Suprapubic skin (tissue), 4 donors: ENCODE measurements at regions not wholly inside any gene's neighbourhood (a gene's known extent, or its start where the extent isn't known, plus 50 kb on each side); places are given as distances from the start of the nearest gene placed in this dataset.

ENCODE experiments used
- DNase-seq, 2 donors: peaks; one replicate each; pipeline ENCODE4 v3.0.0-alpha.2; 2019; ENCODE audit warnings: low spot score in 2 of 2
- H3K27ac ChIP-seq: fragments of 200-600 bp; sonication (generic); one replicate; pipeline ENCODE4 v1.5.1; 2019
- H3K27me3 ChIP-seq: fragments of 200-600 bp; sonication (generic); one replicate; pipeline ENCODE4 v1.5.1; 2019
- H3K36me3 ChIP-seq: fragments of 200-600 bp; sonication (generic); one replicate; pipeline ENCODE4 v1.5.1; 2019
- H3K4me1 ChIP-seq: fragments of 200-600 bp; sonication (generic); one replicate; pipeline ENCODE4 v1.5.1; 2019
- H3K4me3 ChIP-seq: fragments of 200-600 bp; sonication (generic); one replicate; pipeline ENCODE4 v1.5.1; 2019; ENCODE audit warnings: mild to moderate bottlenecking
- H3K9me3 ChIP-seq: fragments of 200-600 bp; sonication (generic); one replicate; pipeline ENCODE4 v1.5.1; 2019
- EP300 ChIP-seq: sonication (generic); formaldehyde crosslinking; IDR thresholded peaks from one replicate; pipeline ENCODE4 v1.6.1; 2017; ENCODE audit warnings: antibody characterized with exemption
- POLR2A ChIP-seq, 2 donors: fragments of 450-650 bp; IDR thresholded peaks; one replicate each; pipeline ENCODE4 v1.6.1; 2017; ENCODE audit warnings: antibody characterized with exemption in 2 of 2, mild to moderate bottlenecking in 2 of 2, moderate library complexity in 2 of 2
- POLR2AphosphoS5 ChIP-seq, 3 donors: sonication (generic); formaldehyde crosslinking; IDR thresholded peaks; one replicate each; pipeline ENCODE4 v1.6.1; 2017; ENCODE audit warnings: antibody characterized with exemption in 3 of 3
- WGBS: methylation state at CpG from one replicate; pipeline ENCODE4 v1.1.5; 2018; 5-methylcytosine and 5-hydroxymethylcytosine counted together
- TF ChIP-seq, protein P1 (sequence below), 2 donors: fragments of 200-600 bp in 1 of 2; fragments of 450-650 bp in 1 of 2; sonication (generic) in 1 of 2; IDR thresholded peaks; one replicate each; pipeline ENCODE4 v1.5.1; 2016 to 2019; ENCODE audit warnings: antibody characterized with exemption in 2 of 2, mild to moderate bottlenecking in 1 of 2, moderate library complexity in 1 of 2

DNA sequence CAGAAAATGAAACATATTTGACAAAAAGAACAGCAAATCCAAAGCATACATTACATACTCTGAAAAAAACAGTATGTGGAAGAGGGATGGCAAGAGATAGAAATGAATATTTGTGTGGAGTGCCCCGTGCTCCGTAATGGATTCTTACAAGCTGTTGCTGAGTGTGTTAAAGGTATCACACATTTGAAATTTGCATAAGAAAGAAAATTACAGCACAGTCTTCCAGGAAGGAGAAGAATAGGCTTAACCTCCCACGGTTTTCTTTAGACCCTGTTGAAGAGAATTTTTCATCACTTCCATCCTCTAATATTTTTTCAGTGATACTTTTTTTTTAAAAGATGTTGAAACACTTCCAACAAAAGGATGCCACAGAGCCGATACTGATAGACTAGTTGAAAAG is 1489.4 kb downstream of the RAPGEF2 start:
- H3K27me3 ChIP-seq, result no peaks in the 10 kb centered on the region
- WGBS, result 56% methylated on average over 4 of the region's 4 CpGs
- H3K4me1 ChIP-seq, result no peaks in the 10 kb centered on the region
- H3K27ac ChIP-seq, result no peak overlapping the region
- H3K36me3 ChIP-seq, result no peaks in the 10 kb centered on the region
- no peak for DNase-seq
- H3K9me3 ChIP-seq, result no peaks in the 10 kb centered on the region
- H3K4me3 ChIP-seq, result no peak overlapping the region
- TF ChIP-seq, protein P1, sequence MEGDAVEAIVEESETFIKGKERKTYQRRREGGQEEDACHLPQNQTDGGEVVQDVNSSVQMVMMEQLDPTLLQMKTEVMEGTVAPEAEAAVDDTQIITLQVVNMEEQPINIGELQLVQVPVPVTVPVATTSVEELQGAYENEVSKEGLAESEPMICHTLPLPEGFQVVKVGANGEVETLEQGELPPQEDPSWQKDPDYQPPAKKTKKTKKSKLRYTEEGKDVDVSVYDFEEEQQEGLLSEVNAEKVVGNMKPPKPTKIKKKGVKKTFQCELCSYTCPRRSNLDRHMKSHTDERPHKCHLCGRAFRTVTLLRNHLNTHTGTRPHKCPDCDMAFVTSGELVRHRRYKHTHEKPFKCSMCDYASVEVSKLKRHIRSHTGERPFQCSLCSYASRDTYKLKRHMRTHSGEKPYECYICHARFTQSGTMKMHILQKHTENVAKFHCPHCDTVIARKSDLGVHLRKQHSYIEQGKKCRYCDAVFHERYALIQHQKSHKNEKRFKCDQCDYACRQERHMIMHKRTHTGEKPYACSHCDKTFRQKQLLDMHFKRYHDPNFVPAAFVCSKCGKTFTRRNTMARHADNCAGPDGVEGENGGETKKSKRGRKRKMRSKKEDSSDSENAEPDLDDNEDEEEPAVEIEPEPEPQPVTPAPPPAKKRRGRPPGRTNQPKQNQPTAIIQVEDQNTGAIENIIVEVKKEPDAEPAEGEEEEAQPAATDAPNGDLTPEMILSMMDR (IDR thresholded peaks at IDR 0.05), result no peak
- TF ChIP-seq POLR2AphosphoS5 (IDR thresholded peaks at IDR 0.05), result no peak
- no peak for TF ChIP-seq POLR2A (IDR thresholded peaks at IDR 0.05)
- no peak for TF ChIP-seq EP300

DNA sequence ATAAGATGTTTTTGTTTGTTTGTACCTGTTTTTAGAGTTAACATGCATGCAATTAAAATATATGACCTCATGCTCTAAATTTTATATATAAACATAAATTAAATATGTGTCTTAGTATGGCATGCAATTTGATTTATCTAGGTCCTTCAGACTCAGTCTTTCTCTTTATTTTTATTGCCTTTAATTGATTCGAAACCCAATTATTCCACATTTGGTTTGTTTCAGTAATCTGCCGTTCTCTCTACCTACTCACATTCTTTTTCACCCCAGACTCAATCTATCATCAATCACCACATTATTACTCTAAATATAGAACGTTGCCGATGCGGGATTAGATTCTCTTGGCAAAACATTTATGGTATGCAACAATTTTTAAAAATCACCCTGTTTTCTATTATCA is 1492.8 kb downstream of the RAPGEF2 start:
- WGBS, result 62% methylated on average over 5 of the region's 5 CpGs
- H3K4me3 ChIP-seq, result no peak overlapping the region
- TF ChIP-seq EP300 (no peak), POLR2AphosphoS5 (IDR thresholded peaks at IDR 0.05) (no peak)
- TF ChIP-seq, protein P1 (IDR thresholded peaks at IDR 0.05), result no peak
- H3K27ac ChIP-seq, result no peak overlapping the region
- H3K9me3 ChIP-seq, result no peaks in the 10 kb centered on the region
- H3K4me1 ChIP-seq, result no peaks in the 10 kb centered on the region
- no peaks in the 10 kb centered on the region for H3K27me3 ChIP-seq
- no peaks in the 10 kb centered on the region for H3K36me3 ChIP-seq
- DNase-seq, result no peak

DNA sequence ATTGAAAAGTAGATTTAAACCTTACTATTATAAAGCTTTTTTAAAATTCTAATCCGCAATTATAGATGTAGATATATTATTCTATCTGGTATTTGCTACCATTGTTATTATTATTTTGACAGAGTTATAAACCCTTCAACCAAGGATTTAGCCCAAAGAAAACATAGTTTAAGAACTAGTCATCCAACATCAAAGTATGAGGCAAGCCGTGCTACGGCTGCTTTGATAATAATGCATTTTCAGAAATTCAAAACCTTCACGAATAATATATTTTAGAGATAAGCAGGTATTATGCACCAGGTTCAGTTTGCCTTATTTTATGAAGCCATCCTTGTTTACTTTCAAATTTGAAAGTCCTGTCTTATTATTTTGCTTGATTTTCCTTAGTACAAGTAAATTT is 1501.7 kb downstream of the RAPGEF2 start:
- 79% methylated on average over 4 of the region's 4 CpGs for WGBS
- Histone ChIP-seq H3K27me3 (no peaks in the 10 kb centered on the region), H3K27ac (no peak overlapping the region), H3K36me3 (no peaks in the 10 kb centered on the region), H3K4me3 (no peak overlapping the region), H3K9me3 (no peaks in the 10 kb centered on the region), H3K4me1 (no peaks in the 10 kb centered on the region)
- no peak for DNase-seq
- TF ChIP-seq EP300 (no peak), POLR2AphosphoS5 (IDR thresholded peaks at IDR 0.05) (no peak), POLR2A (IDR thresholded peaks at IDR 0.05) (no peak)
- TF ChIP-seq, protein P1 (IDR thresholded peaks at IDR 0.05), result no peak

DNA sequence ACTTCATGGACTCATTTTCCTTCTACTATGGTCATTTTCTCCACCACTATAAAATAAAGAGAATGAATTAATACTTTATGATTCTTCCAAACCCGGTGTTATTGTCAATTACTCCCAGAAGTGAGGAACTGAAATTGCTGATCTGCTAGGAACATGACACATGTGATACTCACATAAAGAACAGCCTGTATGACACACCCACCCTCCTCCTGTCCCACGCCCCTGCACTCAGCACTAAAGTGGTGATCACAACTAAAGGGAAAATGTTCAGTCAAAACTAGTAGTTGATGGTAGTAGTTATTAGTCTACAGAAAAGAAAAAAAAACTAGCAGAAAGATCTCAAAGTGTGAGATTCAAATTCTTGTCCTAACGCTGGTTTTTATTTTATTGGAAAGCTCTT is 1508.3 kb downstream of the RAPGEF2 start:
- no peak overlapping the region for H3K27ac ChIP-seq
- H3K9me3 ChIP-seq, result no peaks in the 10 kb centered on the region
- TF ChIP-seq POLR2AphosphoS5 (IDR thresholded peaks at IDR 0.05) (no peak), POLR2A (IDR thresholded peaks at IDR 0.05) (no peak), EP300 (no peak)
- no peaks in the 10 kb centered on the region for H3K36me3 ChIP-seq
- 70% methylated on average over 3 of the region's 3 CpGs for WGBS
- DNase-seq, result no peak
- H3K27me3 ChIP-seq, result no peaks in the 10 kb centered on the region
- H3K4me1 ChIP-seq, result no peaks in the 10 kb centered on the region
- no peak overlapping the region for H3K4me3 ChIP-seq

DNA sequence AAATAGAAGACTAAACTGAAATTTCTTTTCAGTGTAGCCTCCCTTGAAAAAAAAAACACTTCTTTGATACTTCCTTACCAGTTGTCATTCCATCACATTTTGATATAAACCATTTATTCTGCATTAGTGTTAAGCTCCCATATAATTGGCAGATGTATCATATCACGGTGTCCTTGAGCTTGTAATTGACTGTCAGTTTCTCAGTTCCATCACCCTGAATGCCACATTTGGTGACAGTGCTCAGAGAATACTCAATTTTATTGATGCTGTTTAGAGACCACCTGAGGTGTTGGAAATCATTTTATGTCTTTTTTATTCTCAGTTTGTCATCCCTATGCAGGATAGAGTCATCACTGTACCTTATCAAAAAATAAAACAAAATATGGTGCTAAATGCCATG is 1528.2 kb downstream of the RAPGEF2 start:
- DNase-seq, result no peak
- TF ChIP-seq POLR2AphosphoS5 (IDR thresholded peaks at IDR 0.05), result no peak
- no peak for TF ChIP-seq EP300
- TF ChIP-seq, protein P1 (IDR thresholded peaks at IDR 0.05), result no peak
- no peak for TF ChIP-seq POLR2A (IDR thresholded peaks at IDR 0.05)
- Histone ChIP-seq H3K4me1 (no peaks in the 10 kb centered on the region), H3K27ac (no peak overlapping the region), H3K27me3 (no peaks in the 10 kb centered on the region), H3K9me3 (peaks cover 4% of the 10 kb centered on the region), H3K4me3 (no peak overlapping the region), H3K36me3 (no peaks in the 10 kb centered on the region)
- 79% methylated on average over 1 of the region's 1 CpG for WGBS

DNA sequence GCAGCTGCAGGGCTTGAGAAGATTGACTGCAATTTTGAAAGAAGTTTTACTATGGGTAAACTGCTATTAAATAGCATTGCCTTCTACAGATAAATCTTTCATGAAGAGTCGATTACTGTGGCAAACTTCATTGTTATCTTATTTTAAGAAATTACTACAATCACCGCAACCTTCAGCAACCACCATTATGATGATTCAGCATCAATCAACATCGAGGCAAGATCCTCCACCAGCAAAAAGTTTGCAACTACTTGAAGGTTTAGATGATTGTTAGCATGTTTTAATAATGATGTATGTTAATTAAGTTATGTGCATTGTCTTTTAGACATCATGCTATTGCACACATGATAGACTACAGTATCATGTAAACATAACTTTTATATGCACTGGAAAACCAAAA is 1511.0 kb downstream of the FSTL5 start:
- Histone ChIP-seq H3K27ac (no peak overlapping the region), H3K9me3 (no peaks in the 10 kb centered on the region), H3K36me3 (no peaks in the 10 kb centered on the region), H3K4me1 (no peaks in the 10 kb centered on the region), H3K27me3 (no peaks in the 10 kb centered on the region), H3K4me3 (no peak overlapping the region)
- WGBS, result 89% methylated on average over 3 of the region's 3 CpGs
- TF ChIP-seq, protein P1 (IDR thresholded peaks at IDR 0.05), result no peak
- no peak for TF ChIP-seq POLR2A (IDR thresholded peaks at IDR 0.05)
- TF ChIP-seq EP300, result no peak
- TF ChIP-seq POLR2AphosphoS5 (IDR thresholded peaks at IDR 0.05), result no peak
- DNase-seq, result no peak
